ENCODE measurements at regions not wholly inside any gene's neighbourhood (a gene's known extent, or its start where the extent isn't known, plus 50 kb on each side); places are given as distances from the start of the nearest gene placed in this dataset.
A peak's percentile ranks its signal among the peaks of the same experiment; 100 is the strongest.

DNA sequence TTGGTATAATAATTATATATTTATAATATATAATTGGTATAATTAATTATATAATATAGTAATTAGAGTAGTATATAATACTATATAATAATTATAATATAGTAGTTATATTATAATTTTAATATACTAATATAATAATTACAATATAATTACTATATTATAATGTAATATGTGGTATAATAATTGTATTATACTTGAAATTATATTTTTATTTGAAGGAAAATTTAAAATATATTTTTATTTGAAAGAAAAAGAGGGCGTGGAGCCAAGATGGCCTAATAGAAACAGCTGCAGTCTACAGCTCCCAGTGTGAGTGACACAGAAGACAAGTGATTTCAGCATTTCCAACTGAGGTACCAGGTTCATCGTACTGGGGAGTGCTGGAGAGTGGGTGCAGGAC lies 365.9 kb downstream of the MMUT start:
- no peak for DNase-seq

DNA sequence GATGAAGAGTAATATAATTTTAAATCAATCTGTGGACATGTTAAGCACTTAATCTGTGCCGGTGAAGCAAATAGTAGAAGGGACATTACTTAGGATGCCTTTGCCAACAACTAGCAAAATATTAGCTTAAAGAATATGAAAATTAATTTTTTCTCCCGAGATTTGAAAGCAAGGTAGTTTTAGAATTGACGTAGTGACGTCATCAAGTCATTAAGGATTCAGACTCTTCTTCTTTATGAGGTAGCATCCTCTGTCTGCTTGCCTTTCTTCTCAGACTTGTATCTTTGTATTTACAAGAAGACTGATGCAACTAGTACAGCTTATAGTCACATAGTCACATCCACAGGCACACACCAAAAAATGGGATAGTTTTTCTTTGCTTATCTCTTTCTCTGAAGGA lies 374.4 kb downstream of the MMUT start:
- DNase-seq = no peak

DNA sequence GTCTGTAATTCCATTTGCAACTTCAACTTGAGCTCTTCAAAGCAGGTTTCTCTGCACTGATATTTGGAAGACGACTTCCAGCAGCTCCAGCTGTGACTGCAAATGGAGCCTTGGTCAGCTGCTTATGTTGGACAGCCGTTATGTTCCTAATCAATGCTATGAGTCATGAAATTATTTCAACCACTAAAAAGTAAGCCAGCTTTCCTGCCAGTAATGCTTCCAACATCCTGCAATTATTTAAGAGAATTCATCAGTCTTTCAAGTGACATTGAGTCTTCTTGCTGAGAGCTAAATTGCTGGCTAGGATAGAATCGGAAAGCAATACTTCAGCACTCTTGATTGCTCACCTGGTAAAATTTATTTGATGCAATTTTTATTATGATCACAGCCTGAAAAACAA lies 375.7 kb downstream of the MMUT start:
- no peak for DNase-seq

DNA sequence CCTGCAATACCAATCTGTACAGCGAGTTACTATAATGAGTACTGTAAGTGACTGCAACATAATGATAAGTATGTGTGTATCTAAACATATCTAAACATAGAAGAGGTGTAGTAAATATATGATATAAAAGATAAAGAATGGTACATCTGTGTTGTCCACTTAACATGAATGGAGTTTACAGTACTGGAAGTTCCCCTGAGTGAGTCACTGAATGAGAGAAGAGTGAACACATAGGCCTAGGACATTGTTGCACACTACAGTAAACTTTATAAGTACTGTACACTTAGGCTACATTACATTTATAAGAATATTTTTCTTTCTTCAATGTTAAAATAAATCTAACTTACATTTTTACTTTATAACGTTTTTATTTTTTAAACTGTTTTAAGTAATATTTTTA lies 380.4 kb downstream of the MMUT start:
- DNase-seq = no peak

DNA sequence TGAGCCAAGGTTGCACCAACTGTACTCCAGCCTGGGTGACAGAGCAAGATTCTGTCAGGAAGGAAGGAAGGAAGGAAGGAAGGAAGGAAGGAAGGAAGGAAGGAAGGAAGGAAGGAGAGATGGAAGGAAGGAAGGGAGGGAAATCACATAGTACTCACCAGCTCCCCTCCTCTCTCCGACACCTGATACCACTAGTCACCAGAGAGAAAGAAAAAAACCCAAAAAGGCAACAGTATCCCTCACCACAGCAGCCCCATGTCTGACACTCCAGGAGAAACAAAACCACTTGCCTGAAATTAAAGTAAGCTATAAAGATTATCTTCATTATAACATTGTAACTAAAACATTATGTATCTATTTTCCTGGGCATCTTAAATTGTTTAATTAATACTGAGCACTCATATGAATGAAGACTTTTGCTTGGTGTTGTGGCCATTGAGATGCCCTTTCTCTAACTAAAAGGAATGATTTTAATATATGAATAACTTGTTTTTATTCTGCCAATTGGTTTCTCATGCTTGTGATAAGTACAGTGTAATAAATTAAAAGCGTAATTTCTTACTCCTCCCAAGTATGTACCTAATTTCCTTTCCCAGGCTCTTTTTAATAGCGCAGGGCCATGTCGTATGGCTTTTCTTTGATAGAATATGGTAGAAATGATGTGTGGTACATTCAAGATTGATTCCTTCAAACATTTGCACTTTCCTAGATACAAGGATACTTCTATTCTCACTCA lies 390.0 kb downstream of the MMUT start:
- DNase-seq = no peak

DNA sequence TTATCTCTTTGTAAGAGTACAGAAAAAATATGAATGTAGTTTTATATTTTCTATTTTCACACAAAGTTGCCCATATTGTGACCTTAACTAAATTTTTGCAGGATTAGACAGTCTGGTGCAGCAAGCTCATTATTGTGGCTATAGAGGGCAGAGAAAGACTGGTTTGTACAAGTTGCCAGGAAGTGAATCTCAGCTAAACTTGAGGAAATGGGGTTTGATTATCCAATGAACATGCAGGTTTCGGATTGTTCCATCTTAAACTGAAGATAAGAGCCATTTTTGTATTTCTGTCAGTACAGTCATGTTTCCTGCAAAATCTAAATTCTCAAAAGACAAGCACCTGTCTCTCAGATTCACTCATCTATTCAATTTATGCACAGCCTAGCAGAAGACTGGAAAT lies 390.9 kb downstream of the MMUT start:
- no peak for DNase-seq

DNA sequence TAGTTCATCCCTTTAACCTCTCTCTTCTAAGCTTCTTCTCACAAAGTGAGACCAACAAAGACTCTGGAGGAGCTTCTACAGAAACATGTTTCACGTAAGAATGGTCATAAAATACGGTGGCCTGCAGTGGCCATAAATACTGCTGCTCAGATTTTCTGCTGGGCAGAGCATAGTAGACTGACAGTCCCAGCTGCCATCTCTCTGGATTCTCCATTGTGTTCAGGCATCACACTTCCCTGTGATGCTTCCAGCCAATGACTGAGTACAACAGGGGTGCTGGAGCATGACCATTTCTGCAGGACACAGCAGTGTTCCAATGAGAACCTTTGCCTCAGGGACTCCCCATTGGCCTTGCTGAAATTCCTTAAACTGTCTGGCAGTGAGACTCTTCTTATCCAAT lies 392.6 kb downstream of the MMUT start:
- no peak for DNase-seq

DNA sequence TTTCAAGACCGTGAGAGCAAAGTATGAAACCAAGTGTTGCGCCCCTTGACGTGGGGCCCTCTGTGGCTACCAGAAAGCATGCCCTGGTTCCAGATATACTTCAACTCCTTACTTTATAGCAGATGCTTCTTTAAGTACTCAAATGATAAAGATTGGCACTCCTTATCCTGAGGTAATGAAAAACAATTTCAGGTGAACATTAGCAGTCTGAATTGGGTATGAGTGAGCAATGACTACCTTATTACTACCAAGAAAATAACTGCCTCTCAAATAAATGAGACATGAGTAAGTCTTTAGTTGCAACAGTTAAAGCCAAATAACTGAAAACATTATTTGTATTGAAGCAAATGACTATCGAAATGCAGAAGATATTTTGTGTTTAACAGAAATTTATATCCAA lies 408.7 kb downstream of the MMUT start:
- no peak for DNase-seq

DNA sequence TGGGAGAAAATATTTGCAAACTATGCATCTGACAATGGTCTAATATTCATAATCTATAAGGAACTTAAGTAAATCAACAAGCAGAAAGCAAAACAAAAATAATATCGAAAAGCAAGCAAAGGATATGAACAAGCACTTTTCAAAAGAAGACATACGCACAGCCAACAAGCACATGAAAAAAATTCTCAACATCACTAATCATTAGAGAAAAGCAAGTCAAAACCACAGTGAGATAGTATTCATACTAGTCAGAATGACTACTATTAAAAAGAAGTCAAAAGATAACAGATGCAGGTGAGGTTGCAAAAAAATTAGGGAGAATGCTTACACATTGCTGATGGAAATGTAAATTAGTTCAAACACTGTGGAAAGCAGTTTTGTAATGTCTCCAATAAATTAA lies 410.2 kb downstream of the MMUT start:
- DNase-seq = no peak

DNA sequence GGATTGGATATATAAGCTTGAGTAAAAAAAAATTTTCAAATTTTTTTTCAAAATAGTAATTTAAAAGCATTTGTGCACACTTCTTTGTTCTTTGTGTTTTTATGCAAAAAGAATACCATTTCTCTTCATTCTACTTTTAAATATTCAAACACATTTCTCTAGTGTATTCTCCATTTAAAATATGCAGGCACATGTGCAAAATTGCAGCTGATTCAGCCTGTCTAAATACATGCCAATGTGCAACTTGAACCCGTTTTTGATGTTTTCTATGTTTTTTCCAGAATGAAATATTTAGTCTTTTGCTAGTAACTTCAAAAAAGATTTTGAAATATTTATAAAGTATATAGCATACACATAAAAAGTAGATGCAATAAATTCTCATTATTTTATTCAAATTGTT lies 411.8 kb downstream of the MMUT start:
- no peak for DNase-seq

DNA sequence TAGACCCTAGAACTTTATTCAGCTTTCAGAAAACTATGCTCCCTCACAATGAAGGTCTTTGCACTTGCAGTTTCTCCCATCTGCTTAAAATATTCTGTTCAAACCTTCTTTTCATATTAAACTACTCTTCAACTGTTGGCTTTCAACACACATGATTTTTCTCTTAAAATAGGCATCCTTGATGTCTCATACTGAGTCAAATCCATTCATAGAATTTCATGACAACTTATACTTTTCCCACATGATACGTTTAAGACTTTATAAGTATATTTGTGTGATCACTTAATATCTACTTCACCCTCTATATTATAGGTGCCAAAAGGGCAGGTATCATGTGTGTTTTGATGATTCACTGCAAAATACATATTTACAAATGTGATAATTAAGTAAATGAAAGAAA lies 412.5 kb downstream of the MMUT start:
- DNase-seq = no peak

DNA sequence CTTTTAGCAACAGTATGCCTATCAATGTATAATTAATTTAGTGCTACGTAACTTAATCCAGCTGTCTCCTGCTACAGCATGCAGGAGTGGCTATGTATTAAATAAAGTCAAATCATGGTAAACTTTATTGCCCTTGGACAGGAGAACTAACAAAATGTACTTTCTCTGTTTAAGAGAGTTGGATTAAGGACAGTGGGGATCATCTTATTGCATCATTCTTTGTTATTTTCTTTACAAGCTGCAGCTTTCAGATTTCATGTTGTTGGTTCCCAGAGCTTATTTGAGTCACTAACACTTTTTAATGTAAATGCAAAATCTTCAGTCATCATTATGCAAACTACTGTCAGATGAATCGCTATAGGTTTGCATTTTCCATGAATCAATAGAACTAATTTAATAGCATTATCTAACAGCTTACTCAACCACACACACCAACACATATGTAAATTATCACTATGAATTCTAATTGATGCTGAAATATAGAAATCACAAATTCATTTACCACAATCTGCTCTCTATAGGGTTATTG lies 424.7 kb downstream of the MMUT start:
- no peak for DNase-seq

DNA sequence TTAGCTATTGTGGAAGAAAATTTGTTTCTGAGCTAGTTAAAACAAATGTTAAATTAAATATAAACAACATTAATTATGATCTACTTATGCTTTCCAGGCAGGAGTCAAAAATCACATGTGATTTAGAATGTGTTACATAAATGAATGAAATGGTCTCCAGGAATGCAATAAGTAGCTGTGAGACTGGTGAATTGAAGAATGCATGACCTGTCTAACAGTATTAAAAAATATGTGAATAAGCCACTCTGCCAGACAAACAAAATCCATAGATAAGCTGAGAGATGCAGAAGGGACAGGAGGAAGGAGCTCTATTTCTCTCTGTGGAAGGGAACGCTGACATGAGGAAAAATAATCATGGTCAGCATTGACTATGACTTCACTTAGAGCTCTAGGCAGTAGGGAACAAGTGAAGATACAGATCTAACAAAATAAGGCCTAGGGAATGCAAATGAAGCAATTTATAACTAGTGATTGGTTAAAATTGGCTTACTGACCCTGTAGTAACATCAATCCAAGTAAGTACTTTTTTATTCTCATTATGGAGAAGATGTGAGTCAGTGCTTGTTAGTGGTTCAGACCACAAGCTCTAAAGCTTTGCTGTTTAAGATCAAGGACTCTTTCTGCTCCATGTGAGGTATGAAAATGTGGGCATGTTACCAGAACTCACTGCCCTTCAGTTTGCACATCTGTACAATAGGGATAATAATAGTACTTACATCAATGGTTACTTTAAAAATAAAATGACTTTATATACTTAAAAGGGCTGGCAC lies 432.6 kb downstream of the MMUT start:
- DNase-seq = no peak

DNA sequence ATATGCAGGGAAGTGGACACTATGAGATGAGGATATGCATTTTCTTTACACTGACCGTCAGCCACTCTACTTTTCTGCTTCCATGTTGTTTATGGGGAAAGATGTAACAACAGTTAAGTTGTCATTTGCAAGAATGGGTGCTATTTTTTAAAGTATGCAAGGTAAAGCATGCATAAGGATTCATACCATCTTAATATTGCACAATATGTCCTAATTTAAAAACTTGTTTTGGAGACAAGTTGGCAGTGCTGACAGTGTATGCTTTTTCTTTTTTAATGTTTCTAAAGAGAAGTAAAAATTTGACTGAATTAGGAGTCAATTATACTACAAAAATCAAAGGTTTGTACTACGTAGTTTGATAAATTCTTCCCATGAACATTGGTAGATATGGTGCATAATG lies 435.4 kb downstream of the MMUT start:
- DNase-seq = no peak

DNA sequence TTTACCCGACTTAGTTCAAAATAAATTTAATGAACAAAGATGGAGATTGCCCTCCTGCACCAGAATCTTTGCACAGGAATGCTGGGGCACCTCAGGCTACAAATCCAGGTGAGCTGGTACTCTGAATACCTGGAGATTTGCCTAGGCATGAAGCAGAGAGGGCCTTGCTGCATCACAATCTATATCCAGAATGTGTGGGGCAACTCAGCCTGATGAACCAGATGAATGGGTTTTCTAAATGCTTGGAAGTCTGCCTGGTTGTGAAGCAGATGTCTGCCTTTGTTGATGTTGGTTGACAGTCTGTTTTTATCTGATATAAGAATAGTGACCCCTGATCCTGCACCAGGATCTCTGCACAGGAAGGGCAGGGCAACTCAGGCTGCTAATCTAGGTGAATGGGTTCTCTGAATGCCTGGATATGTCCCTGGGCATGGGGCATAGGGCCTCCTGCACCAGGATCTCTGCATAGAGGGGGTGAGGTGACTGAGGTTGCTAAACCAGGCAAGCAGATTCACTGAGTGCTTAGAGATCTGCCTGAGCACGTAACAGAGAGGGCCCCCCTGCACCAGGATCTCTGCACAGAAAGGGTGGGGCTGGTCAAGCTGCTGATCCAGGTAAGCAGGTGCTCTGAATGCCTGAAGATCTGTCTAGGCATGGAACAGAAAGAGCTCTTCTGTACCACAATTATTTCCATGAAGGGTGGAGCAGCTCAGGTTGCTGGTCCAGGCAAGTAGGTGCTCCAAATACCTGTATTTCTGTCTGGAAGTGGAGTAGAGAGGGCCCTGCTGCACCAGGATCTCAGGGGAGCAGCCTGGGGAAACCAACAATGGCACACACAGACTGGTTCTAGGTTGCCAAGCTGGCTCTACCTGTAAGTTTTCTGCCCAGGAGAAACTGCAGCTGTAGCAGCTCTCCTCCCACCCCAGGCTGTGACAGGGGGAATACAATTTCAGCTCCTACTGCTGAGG lies 437.5 kb downstream of the MMUT start:
- no peak for DNase-seq

DNA sequence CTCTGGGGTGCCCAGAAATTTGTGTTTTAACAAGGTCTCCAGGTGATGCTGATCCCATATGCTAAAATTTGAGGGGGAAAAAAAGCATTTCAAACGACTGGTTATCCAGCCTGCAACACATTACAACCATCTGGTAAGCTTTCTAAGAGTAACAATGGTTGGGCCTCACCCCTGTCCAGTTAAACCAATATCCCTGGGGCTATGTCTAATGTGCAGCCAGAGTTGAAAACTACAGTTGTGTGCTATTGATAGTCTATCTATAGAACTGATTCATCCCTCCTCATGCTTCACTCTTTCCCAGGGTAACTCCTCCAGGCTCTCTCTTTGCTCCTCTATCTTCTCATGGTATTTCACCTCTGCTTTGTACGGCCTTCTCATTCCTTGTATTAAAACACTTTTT lies 458.3 kb downstream of the MMUT start:
- DNase-seq = no peak

DNA sequence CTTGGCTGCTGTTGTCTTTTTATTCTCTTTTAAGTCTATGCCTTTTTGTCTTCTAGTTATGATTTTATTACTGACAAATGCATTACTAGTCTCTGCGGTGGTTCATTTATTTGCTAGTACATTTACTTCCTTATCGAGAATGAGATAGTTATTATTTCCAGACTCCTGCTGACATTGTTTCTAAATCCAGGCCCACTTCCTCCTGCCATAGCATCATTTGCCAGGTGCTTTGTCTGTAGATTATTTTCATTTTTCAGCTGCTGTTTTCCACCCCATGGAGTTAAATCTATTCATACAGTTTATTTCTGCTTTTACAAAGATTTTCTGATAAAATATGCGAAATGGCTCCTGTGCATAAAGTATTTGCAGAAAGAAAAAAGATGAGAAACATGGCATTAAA lies 459.7 kb downstream of the MMUT start:
- DNase-seq = peak; percentile 7

DNA sequence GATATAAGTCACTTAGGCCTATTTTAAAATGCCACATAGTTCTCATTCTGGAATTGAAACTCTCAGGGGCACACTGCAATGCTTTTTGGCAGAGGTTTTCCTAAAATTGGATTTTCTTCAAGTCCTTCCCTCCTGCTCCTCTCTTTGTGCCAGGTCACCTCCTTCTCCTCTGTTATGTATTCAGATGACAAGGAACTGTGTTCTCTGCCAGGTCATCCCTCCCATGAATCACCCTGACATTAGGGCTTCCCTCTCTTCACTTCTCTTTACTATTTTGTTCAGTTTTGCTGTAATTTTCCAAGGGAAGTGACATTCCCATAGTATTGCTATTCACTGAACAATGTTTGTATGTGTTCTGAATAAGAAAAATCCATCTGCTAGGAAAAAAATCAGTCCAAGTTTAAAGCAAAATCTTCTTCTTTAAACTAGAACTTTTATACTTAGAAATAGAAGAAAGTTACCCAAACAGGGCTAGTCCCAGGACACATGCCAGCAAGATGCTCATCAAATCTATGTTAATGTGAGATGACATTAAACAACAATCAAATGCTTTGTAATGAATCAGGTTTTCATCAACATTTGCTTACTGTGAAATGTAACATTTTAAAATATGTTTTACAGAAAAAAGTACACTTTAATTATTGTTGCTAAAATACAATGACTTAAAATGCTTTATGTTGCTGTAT lies 461.1 kb downstream of the MMUT start:
- no peak for DNase-seq

DNA sequence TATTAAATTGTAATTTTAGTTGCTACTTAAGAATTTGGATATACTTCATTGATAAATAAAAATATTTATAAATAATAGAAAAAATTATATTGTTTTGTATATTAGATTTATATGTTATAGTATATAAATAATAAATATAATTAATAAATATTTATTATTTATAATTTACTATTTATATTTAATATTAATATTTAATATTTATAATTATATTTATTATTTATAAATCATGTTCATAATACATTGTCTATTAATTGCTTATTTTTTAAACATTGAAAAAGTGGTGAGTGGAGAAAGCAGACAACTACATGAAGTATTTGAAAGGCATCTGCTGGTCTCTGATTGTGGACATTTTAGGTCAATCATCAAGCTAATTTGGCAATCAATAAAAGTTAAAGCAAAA lies 464.5 kb downstream of the MMUT start:
- DNase-seq = no peak

DNA sequence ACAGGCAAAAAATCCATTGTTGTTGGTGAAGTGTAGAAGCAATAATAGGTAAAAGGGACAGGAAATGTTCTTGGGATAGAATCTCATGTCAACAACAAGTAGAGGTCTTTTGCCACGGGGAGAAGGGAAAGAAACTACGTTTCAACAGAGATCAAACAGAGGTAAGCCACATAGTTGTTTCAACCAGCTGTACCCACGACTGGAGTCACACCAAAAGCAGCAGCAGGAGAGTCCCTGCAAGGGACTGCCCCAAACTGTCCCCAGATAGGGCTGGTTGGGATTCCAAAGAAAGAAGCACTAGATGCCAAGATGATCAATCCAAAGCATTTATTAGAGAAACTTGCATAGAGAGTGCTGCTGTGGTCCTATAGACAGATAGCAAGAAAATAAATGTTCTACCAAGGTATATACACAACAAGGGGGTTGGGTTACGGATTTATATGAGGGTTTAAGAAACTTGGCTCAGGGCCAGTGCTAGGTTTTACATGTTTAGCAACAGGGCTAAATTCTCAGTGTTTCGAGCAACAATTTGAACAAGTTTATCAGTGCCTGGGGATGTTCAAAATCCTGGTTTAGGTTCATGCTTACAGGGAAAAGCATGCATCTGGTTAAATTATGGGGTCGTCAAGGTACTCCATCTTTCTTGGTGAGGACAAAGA lies 466.5 kb downstream of the MMUT start:
- DNase-seq = no peak

DNA sequence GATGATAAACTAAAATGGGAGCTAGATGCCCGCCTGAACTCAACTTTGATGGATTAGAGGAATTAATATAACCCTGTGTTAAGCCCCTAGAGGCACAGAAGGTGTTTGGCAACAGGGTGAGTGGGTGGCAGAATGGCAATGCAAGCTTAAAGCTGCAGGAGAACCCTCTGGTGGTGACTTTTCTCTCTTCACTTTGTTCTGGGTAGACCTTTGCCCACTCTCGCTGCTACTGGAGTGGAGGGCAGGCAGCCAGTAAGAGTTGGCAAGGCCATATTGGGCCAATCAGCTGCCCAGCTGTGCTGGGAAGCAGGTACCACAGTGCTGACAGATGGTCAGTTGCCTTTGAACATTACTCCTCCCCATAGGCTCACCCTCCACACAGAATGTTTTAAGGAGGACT lies 468.2 kb downstream of the MMUT start:
- no peak for DNase-seq

DNA sequence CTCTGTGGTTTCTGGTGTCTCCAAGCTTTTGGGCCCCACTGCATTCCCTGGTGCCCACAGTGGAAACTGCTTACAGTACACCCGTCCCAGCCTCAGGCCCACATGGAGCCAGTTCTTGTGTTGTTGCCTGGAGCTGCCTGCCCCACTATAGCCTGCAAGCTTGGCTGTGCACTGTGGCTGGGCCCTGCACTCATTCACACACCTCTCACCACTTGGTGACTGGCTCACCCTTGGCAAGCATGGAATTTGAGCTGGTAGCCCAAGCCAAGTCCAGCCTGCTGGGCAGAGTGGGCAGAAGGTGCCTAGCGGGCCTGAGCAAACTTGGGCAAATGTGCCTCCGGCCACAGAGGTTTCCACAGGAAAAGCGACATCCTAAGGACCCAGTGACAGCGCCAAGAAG lies 472.3 kb downstream of the MMUT start:
- DNase-seq = no peak

Measured in NCI-H345 (cell line).